ENCODE measurements at regions not wholly inside any gene's neighbourhood (a gene's known extent, or its start where the extent isn't known, plus 50 kb on each side); places are given as distances from the start of the nearest gene placed in this dataset.

GRCh38 chr13:107865643-107866031 is 349.7 kb downstream of the LIG4 start:
- no peaks in the 10 kb centered on the region for H3K36me3 Mint-ChIP-seq
- peaks cover 5 to 13% of the 10 kb centered on the region in 2 donors for H3K9me3 Mint-ChIP-seq
- H3K27ac Mint-ChIP-seq: no peak overlapping the region
- DNase-seq (no peak), ATAC-seq (no peak)
- Histone ChIP-seq H3K36me3 (ENCODE audit: control insufficient read depth, insufficient read depth, low read length) (no peaks in the 10 kb centered on the region), H3K4me1 (ENCODE audit: control insufficient read depth, insufficient read depth, low read length) (no peaks in the 10 kb centered on the region), H3K9me3 (ENCODE audit: control insufficient read depth, insufficient read depth, low read length) (no peaks in the 10 kb centered on the region), H3K4me3 (ENCODE audit: low read length) (no peak overlapping the region), H3K27ac (ENCODE audit: low read length) (no peak overlapping the region), H3K27me3 (ENCODE audit: control insufficient read depth, insufficient read depth, low read length) (peaks cover 15% of the 10 kb centered on the region)
- 11% methylated on average over 19 of the region's 19 CpGs for WGBS (ENCODE audit: insufficient coverage)
- intact Hi-C loops (cut with micrococcal nuclease): no loop called here
- no peak overlapping the region for H3K4me3 Mint-ChIP-seq
- H3K27me3 Mint-ChIP-seq (ENCODE audit: low read depth in 2 of 2): peaks cover 15 to 25% of the 10 kb centered on the region in 2 donors
- no peak for TF ChIP-seq CTCF (IDR thresholded peaks at IDR 0.05)
- no peaks in the 10 kb centered on the region for H3K4me1 Mint-ChIP-seq

GRCh38 chr13:107865318-107865575 is 350.1 kb downstream of the LIG4 start:
- intact Hi-C loops (cut with micrococcal nuclease): no loop called here
- no peak overlapping the region for H3K4me3 Mint-ChIP-seq
- H3K27me3 ChIP-seq (ENCODE audit: control insufficient read depth, insufficient read depth, low read length): peaks cover 15% of the 10 kb centered on the region

DNA sequence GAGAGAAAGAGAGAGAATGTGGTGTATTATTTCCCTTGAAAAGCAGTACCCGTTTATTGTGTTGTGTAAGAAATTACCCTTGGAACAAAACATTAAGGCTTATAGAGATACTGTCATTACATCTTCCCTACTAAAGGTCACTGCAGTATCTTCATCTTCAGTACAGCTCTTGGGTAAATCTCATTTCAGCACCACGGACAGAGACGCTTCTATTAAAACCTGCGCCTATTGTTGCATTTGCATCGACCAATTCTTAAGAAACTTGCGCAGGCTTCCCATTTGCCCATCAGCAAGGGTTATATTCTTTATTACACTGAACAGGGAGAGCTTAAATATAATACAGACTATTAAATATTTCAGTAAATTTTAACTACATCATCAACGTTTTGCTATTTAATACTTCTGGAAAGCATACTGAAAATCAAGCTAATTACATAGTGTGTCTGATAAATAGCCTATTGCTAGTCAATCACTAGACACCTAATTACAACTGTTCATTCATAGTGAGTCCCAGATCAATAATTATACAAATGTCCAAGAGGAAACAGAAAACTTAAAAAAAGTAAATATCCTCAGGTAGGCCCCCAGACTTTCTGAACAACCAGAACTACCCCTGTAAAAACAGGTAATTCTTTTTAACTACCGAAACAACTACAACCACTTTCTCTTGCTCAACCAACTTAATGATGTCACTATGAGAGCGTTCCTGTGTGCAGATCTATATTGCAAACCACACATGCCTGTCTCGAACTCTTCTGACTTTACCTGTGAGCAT is 350.6 kb downstream of the LIG4 start:
- ATAC-seq (no peak), DNase-seq (no peak)
- intact Hi-C loops (cut with micrococcal nuclease): no loop called here
- Histone ChIP-seq H3K4me3 (ENCODE audit: low read length) (no peak overlapping the region), H3K36me3 (ENCODE audit: control insufficient read depth, insufficient read depth, low read length) (no peaks in the 10 kb centered on the region), H3K9me3 (ENCODE audit: control insufficient read depth, insufficient read depth, low read length) (no peaks in the 10 kb centered on the region), H3K27ac (ENCODE audit: low read length) (no peak overlapping the region), H3K27me3 (ENCODE audit: control insufficient read depth, insufficient read depth, low read length) (peaks cover 15% of the 10 kb centered on the region), H3K4me1 (ENCODE audit: control insufficient read depth, insufficient read depth, low read length) (no peaks in the 10 kb centered on the region)
- Mint-ChIP-seq H3K9me3 (peaks cover 8 to 10% of the 10 kb centered on the region in 2 donors), H3K27ac (no peak overlapping the region), H3K4me1 (no peaks in the 10 kb centered on the region), H3K27me3 (ENCODE audit: low read depth in 2 of 2) (peaks cover 12 to 18% of the 10 kb centered on the region in 2 donors), H3K4me3 (no peak overlapping the region), H3K36me3 (no peaks in the 10 kb centered on the region)
- no peak for TF ChIP-seq CTCF (IDR thresholded peaks at IDR 0.05)
- WGBS (ENCODE audit: insufficient coverage): 33% methylated on average over 7 of the region's 10 CpGs

More at GRCh38 chr13:107865318-107865575, 350.1 kb downstream of the LIG4 start:
- Mint-ChIP-seq H3K9me3 (peaks cover 5 to 12% of the 10 kb centered on the region in 2 donors), H3K36me3 (no peaks in the 10 kb centered on the region), H3K27ac (no peak overlapping the region), H3K4me1 (no peaks in the 10 kb centered on the region), H3K27me3 (ENCODE audit: low read depth in 2 of 2) (peaks cover 15 to 22% of the 10 kb centered on the region in 2 donors)
- Histone ChIP-seq H3K9me3 (ENCODE audit: control insufficient read depth, insufficient read depth, low read length) (no peaks in the 10 kb centered on the region), H3K4me3 (ENCODE audit: low read length) (no peak overlapping the region), H3K36me3 (ENCODE audit: control insufficient read depth, insufficient read depth, low read length) (no peaks in the 10 kb centered on the region), H3K4me1 (ENCODE audit: control insufficient read depth, insufficient read depth, low read length) (no peaks in the 10 kb centered on the region), H3K27ac (ENCODE audit: low read length) (no peak overlapping the region)
- ATAC-seq: no peak
- 28% methylated on average over 2 of the region's 2 CpGs for WGBS (ENCODE audit: insufficient coverage)
- no peak for TF ChIP-seq CTCF (IDR thresholded peaks at IDR 0.05)
- no peak for DNase-seq

GRCh38 chr13:107860284-107860683 is 355.1 kb downstream of the LIG4 start:
- Mint-ChIP-seq H3K36me3 (no peaks in the 10 kb centered on the region), H3K27me3 (ENCODE audit: low read depth in 2 of 2) (peaks cover 4 to 14% of the 10 kb centered on the region in 2 donors), H3K9me3 (peaks cover 13 to 16% of the 10 kb centered on the region in 2 donors), H3K4me1 (no peaks in the 10 kb centered on the region), H3K4me3 (no peak overlapping the region), H3K27ac (no peak overlapping the region)
- Histone ChIP-seq H3K4me3 (ENCODE audit: low read length) (no peak overlapping the region), H3K9me3 (ENCODE audit: control insufficient read depth, insufficient read depth, low read length) (peaks cover 2% of the 10 kb centered on the region), H3K4me1 (ENCODE audit: control insufficient read depth, insufficient read depth, low read length) (no peaks in the 10 kb centered on the region), H3K27ac (ENCODE audit: low read length) (no peak overlapping the region), H3K36me3 (ENCODE audit: control insufficient read depth, insufficient read depth, low read length) (no peaks in the 10 kb centered on the region), H3K27me3 (ENCODE audit: control insufficient read depth, insufficient read depth, low read length) (no peaks in the 10 kb centered on the region)
- ATAC-seq (no peak), DNase-seq (no peak)
- no peak for TF ChIP-seq CTCF (IDR thresholded peaks at IDR 0.05)
- 94% methylated on average over 3 of the region's 3 CpGs for WGBS (ENCODE audit: insufficient coverage)
- intact Hi-C loops (cut with micrococcal nuclease): no loop called here

Data from natural killer cell (primary cell).